NCI-H526 treated with DMSO at 0.1 percent for 48 hours (cell line): ENCODE measurements at regions not wholly inside any gene's neighbourhood (a gene's known extent, or its start where the extent isn't known, plus 50 kb on each side); places are given as distances from the start of the nearest gene placed in this dataset.

ENCODE experiments used
- DNase-seq: peaks from one replicate; lab custom pipeline; 2025; lab: John Stamatoyannopoulos, UW

DNA sequence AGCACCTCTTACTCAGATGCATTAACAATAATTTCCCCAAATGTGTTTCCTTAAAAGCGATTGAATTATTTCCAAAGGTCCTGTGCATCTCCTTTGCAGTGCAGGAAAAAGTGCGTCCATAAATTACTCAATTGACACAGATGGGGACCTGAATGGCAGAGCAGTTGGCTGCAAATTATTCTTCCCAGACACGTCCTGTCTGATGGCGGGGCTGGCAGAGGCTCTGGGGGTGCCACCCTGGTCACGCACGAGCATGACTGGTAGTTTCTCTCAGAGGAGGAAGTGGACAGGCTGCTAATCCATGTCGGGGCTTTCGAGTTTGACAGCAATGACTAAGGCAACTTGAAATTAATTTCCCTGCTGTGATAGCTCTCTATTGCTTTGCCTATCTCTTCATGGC is 264.8 kb upstream of the BRINP1 start:
- no peak for DNase-seq

DNA sequence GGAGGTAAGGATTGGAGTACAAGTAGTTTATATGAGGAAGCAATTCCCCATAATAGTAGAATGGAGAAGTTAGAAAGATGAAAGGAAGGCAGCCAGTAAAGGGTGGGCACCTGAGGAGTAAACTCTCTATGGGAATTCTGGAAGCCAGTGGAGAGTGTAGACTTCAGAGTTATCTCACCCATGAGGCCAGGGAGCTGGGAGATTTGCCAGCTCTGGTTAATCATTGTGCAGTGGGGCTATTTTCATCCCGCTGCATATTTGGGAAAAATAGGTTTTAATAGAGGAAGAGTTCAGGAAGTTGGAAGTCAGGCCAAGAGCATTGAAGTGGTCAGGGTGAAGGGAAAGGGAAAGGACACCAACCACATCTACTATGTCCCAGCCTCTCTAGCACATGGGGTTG is 242.3 kb upstream of the BRINP1 start:
- no peak for DNase-seq

DNA sequence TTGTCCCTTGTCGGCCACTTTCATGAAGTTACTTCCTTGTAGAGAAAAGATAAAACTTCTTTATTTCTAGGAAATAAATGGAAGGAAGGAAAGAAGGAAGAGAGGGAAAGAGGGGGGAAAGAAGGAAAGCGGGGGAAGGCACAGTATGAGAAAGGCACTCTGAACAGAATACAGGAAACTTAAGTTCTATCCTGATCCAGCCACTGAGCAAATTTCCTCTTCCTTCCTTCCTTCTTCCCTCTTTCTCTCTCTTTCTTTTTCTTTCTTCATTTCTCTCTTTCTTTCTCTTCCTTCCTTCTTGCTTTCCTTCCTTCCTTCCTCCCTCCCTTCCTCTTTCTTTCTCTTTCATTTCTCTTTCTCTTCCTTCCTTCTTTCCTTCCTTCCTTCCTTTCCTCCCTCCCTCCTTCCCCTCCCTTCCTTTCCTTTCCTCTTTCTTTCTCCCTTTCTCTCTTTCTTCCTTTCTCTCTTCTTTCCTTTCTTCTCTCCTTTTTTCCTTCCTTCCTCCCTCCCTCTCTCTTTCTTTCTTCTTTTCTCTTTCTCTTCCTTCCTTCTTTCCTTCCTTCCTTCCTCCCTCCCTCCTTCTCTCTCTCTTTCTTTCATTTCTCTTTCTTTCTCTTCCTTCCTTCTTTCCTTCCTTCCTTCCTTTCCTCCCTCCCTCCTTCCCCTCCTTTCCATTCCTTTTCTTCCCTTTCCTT is 240.2 kb upstream of the BRINP1 start:
- DNase-seq: no peak

DNA sequence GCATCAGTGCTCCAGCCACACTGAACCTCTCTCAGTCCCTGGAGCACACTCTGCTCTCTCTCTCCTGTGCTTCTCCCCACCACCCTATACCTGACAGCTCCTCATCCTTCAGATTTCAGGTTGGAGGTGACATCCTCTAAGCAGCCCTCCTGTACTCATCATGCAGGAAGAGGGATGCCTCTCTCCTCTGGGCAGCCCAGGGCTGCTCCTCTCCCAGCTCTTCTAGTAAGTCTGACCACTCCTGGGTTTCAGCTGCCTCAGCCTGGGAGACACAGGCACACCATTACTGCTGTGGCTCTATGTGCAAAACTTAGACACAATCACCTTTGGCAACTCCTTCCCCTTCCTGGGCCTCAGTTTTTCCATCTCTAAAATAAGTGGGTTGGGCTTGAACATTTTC is 232.4 kb upstream of the BRINP1 start:
- DNase-seq: no peak

DNA sequence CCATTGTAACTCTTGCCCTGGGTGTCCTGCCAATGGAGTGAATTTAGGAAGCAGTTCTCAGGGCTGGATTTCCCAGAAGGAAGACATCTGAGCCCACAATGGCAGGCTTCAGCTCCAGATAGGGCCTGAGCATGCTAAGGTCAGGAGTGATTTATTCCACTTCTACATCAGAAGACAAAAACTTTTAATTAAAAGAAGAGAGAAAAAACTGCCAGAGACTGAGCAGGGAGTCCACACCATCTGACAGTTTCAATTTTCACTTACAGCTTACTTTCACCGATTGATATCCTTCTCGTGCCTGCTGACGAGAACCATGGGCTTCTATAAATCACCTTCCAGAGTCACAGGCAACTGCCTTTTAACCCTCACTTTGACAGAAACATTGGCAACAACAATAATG is 228.3 kb upstream of the BRINP1 start:
- DNase-seq: no peak

DNA sequence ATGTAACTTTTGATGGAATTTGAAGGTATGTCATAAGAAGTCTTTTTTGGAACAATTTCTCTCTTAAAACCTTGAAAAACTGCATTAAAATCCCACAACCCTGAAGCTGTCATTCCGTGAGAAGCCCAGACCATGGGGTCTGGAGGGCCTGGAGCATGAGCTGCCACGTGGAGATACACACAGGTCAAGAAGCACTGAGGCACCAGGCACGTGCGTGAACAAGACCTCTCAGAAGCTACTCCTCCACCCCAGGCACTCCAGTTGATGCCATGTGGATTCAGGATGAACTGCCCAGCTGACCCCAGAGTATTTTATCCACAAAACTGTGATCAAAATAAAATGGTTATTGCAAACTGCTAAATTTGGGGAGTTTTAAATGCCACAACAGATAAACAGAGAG is 227.5 kb upstream of the BRINP1 start:
- DNase-seq: no peak

DNA sequence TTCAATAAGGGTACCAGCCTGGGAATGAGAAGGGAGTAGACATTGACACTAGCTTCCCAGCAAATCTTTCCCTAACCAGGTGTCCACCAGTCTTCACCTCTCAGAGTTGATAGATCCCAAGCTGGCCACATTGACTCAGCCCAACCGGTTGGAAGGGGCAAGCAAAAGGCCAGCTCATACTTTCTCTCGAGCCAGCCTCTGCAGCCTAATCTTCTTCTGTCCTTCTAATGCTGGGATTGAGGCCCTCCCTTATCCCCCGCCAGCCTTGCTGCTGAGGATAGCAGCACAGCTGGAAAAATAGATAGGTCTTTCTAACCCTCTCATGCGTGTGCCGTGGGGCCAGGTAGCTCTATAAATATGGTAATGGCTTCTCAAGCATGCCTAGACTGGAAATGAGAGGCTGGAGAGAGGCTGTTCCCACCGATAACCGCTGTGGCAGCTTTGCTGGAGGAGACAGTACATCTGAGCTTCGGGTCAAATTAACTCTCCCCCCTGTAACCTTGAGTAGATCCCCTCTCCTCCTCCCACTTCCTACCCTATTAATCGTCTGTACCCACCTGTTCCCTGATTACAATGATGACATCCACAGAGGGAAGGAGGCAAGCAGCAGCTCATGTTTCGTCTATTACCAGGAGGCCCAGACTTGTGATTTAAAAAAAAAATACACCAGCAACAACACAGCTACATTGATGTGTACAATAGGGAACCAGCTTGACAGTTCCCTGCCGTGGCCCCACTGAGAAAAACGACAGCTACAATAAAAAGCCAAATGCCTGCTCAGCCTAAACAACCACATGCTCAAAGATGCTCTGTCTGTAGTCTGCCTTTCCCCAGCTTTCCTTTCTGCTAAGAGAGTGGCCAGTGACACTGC is 219.9 kb upstream of the BRINP1 start:
- DNase-seq: no peak

DNA sequence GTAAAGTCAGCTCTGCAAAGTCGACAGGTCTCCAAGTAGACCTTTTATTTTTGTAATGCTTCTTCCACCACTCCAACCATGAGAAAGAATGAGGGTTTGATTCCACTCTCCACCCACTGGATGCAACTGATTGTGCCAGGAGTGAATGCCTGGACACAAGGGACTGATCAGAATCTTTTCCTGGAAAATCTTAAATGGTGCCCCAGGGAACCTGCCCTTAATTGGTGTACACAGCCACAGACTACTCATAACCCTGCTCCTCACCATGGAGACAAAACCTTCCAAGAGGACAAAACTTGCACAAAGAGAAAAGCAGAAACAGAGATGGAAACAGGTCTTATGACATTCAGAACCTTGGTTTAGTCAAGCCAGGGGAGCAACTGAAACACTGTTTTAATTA is 208.6 kb upstream of the BRINP1 start:
- no peak for DNase-seq

DNA sequence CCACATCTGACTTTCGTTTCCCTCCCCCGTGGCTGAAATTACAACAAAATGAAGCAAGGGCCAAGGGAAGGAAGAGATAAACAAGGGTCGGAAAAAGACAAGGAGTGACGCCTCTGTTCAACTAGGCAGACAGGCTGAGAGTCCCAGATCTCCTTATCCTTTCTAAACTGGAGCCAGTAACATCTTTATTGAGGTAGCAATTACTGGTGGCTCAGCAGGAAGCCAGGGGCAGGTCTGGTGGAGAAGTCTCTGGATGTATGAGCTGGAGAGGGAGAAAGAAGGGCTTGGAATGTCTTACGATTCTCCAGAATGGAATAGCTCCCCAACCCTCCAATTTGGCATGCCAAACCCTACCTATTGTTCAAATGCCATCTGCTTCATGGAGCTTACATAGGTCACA is 190.8 kb upstream of the BRINP1 start:
- no peak for DNase-seq

DNA sequence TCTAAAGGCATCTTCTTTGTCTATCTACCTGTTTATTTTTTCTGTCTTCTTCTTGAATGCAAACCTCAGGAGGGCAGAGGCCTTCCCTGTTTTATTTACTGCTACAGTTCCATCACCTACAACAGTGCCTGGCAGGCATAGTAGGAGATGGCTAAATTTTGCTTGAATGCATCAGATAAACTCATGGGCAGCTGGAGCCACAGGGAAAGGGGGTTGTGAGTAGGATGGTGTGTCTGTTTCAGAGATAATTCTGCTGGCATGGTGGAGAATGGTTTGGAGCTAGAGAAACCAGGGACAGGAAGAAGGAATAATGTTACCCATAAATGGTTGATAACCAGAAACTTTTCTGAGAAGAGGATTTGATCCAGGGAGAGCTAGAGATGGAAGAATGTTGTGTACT is 189.8 kb upstream of the BRINP1 start:
- DNase-seq: no peak

DNA sequence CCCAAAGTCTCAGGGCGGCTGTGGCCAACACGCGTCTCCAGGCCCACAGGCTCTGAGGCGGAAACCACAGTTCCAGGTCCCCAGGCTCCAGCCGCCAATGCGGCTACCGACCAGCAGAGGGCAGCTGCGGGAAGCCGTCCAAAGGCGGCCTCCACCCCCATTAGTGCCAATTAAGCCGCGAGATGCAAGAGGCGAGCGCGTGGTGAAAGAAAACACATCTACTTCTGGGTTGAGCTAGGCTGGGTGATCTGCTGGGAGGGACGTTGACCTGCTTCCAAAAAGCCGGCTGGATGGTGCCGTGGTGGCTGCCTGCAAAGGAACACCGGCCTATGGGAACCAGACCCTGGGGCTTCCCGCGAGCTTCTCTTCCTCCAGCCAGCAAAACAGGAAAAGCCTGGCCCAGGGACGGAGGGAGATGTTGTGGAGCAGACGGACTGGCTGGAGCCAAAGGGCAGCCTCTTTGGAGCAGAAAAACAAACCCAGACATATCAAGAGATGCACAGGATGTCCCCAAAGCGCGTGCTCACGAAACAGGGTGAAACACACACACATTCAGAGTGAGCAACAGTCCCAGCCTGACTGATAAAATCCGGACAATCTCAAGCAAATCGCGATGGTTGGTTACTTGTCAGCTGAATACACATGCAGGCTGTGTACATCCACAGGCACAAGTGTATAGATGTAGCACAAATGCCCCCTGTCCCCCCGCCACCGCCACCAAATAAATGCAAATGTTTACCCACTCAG is 187.1 kb upstream of the BRINP1 start:
- DNase-seq: no peak

DNA sequence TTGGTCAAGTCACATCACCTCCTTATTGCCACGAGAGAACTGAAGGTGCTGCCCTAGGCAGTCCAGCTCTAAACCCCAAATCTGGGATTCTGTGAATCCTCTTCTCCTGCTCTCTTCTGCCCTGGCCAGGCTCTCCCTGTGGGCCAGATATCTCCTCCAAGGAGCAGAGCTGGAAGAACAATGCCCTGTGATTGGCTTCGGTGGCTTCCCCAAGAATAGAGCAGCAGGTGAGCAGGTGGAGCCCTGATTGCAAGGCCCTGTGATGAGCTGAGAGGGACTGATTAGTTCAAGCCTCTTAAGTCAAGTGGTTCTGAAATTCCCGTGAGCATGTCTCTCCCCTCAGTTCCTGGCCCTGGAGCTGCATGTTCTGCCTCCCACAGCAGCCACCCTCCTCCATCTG is 175.3 kb upstream of the BRINP1 start:
- DNase-seq: no peak

DNA sequence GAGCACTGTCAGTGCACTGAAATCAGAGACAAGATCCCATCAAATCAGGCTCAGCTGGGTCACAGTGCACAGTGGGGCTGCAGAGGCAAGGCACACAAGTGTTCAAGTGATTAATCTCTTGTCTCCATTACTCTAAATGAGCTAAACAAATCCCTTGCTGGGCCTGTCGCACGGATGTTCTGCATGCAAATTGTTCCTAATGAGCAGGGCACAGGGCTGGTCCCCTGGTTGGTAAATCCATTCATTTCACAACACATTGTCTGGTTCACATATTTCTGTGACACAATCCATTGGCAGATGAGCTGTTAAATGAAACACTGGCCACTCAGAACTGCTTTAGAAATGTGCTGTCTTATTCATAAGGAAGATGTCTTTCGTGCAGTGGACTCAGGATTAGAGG is 167.9 kb upstream of the BRINP1 start:
- no peak for DNase-seq

DNA sequence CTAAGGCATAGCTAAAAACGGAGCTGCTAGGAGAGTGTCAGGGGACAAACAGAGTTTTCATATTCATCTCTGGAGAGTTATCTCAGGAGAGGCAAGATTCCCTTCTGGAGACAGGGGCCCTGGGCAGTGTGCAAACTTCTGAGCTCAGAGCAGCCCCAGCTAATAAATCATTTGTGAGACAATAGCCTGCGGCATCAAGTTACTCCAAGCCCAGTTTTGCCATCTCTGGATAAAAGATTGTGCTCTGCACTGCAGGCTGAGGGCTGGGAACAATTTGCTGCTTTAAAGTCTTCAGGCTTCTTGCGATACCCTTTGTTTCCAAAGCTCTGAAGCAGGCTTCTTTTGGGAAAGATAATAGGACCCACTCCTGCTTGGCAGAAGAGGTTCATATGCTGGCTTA is 164.3 kb upstream of the BRINP1 start:
- DNase-seq: no peak

DNA sequence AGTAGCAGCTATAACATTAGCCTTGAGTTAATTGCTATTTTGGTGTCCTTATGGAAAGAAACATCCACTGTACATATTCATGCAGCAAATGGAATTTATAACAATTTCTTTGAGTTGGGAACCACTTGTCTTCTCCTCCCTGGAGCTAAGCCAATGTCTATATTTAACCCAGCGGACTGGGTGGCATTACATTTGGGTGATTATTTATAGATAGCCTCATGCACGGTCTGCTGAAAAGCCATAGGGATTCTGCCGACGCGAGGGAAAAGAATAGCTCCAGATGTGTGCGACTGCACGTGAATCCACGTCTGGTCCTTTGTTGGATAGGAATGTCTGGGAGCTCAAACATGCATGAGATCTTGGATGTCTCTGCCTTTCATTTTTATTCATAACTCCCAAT is 157.5 kb upstream of the BRINP1 start:
- DNase-seq: no peak

DNA sequence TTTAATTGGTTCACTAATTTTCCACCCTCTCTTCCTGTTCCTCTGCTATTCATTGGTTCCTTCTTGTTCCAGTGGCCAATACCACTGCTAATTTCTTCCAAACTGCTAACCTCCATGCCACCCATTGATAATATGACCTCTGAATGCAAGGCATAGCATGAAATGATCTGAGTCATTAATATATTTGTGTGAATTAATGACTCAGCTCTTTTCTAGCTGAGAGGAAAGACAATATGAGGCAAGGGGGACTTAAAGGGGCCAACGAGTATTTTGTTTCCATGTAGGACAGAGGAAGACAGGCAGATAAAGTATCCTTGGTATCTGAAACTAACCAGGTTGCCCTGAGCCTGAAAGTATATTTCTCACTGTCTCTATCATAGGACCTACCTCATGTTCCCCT is 154.3 kb upstream of the BRINP1 start:
- no peak for DNase-seq

DNA sequence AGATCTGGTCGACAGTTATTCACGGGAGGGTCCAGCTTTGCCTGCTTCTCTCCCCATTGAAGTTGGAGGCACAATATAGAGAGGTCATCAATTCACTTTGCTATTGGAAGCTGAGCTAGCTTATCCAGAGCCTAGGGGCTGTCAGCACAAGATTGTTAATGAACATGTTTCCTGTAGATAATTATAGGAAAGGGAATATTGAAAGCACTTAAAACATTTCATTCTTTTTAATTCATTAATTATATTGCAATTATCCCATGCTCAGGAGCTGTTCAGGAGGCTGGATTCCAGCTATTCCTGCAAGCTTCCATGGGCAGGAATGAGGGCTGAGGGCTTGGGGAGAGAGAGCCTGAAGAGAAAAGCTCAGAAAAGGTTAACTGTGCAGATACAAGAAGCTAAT is 153.1 kb upstream of the BRINP1 start:
- DNase-seq: no peak

DNA sequence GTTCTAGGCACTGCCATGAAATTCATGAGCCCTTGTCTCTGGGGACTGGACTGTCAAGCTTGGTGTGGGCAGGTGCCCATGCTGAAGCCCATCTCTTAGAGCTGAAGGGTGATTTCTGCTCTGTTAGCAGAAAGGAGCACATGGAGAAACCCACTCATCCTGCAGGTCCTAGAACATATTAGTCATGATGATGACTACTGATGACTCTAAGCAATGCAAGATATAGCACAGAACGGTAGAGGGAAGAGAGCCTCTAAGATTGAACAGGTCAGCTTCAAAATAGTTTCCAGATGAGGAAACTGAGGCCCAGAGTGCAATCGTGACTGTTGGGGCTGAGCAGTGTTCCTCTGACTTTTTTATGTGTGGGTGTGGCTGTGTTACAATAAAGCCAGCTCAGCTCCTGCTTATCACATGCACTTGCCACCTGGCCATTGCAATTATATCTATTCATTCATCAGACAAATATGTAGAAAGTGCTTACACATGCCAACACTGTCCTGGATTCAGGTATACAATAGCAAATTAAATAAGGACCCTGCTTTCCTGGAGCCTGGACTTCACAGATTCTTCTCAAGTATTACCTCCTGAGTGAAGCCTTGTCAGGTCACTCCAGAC is 140.2 kb upstream of the BRINP1 start:
- DNase-seq: no peak

DNA sequence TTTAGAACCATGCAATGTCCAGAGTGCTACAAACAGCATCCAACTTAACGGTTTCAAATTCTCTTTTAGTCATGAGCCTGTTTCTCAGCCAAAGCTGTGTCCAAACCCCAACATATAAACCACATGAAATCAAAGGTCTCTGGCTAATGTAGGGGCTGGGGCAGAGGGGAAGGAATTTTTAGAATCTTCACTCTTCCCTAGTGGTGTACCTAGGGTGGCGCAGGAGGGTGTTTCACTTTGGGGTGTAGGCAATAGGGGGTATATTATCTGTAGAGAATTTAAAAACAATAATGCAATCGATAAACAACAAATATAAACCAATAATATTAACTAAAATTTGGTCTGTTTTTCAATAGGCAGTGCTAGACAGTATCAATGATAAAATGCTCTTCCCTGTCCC is 132.1 kb upstream of the BRINP1 start:
- no peak for DNase-seq

DNA sequence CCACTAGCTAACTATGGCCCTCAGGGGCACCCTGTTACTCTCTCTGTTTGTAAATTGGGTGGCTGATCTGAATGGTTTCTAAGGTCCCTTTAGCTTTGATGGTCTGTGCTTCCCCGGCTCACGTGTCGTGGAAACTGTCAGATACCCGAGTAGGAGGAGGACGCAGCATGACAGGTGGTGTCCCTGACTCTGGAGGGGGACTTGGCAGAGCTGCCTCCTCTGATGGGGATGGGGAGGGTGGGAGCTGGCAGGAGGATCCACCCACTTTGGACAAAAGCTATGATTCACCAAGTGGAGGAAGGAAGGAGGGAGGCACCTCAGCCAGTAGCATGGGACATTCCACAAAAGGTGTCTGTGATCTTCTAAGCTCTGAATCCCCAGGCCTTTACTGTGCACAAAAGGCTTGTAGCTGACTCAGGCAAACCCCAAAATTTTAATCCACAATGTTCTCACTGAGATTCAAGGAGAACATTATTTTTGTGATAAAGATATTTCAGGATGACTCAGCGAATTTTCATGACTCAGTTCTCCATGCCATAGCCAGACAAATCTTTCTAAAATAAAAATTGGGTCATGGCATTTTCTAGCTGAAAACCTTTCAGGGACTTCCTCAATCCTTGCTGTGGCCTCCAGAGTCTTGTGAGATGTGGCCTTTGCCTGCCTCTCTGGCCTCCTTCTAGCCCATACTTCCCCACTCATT is 131.0 kb upstream of the BRINP1 start:
- no peak for DNase-seq

DNA sequence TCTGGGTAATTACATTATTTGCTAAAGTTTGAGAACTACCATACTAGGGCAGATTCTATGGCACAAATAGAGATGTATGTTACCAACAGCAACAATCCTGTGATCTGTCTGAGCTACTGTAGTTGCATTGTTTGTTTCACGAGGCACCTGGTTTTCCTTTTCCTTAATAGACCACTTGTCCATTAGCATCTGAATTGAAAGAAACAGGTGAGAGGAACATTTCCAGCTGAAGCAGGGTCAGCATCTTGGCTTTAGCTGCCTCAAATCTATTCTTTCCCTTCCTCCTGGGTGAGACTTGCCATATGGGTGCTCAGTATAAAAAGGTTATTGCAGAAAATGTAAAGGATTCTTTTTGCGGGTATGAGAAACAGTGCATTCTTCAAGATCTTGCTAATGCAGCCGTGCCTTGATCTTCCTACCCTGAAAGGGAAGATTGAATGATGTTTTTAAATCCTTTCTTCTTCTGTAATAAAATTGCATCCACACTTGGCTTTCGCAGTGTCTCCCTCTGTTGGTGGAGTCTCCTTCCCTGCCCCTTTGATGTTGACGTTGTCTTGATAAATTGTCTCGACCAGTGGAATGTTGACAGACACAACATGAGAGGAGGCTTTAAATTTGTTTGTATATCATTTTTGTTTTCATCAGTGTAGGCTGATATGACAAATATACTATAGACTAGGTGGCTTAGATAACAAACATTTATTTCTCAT is 118.0 kb upstream of the BRINP1 start:
- DNase-seq: no peak
